HCT116 (cell line): ENCODE measurements at regions not wholly inside any gene's neighbourhood (a gene's known extent, or its start where the extent isn't known, plus 50 kb on each side); places are given as distances from the start of the nearest gene placed in this dataset.

Source experiments
- ATAC-seq: fragments of 200-7000 bp; cut with Tn5 transposase; 2 replicates; pipeline ENCODE4 v1.9.1; 2020; ENCODE audit warnings: mild to moderate bottlenecking, moderate library complexity
- BruUV-seq: library from RNA; stranded (reverse); fragments of 400-500 nt; replicated peaks from 2 replicates; lab custom pipeline; 2021; lab: Mats Ljungman, UMichigan
- CTCF ChIA-PET: fragments of 300-600 bp; sonication (Branson Sonifier 250); formaldehyde crosslinking; loops from one replicate; lab custom pipeline; 2021; ENCODE audit warnings: antibody characterized with exemption; lab: Charles Lee
- POLR2A ChIA-PET: fragments of 300-600, 350-600 bp; sonication (Branson Sonifier 250); formaldehyde crosslinking; loops from one replicate; lab custom pipeline; 2021; ENCODE audit warnings: antibody characterized with exemption; lab: Charles Lee
- RAD21 ChIA-PET, 2 experiments: fragments of 300-600 bp; sonication (Branson Sonifier 250); formaldehyde crosslinking; loops; one replicate each; lab custom pipeline; 2023; ENCODE audit warnings: low total read pairs in 2 of 2; ENCODE audit not compliant: uncharacterized antibody in 2 of 2, unreplicated experiment in 2 of 2, low non-redundant PET in 1 of 2; lab: Charles Lee
- DNase-seq: peaks from one replicate; pipeline ENCODE4 v3.0.0-alpha.2; 2010; ENCODE audit warnings: low read depth, low spot score
- H2AFZ ChIP-seq: fragments of 200-600 bp; shearing (Covaris generic), sonication (generic); 2 replicates; pipeline ENCODE4 v1.6.1; 2017; ENCODE audit warnings: low read depth, mixed run types, mixed read lengths, antibody characterized with exemption, low read length; ENCODE audit not compliant: poor library complexity, severe bottlenecking
- H3K27ac ChIP-seq: 2 replicates; pipeline ENCODE4 v1.5.1; 2012; ENCODE audit warnings: low read depth, low read length
- H3K27me3 ChIP-seq: fragments of 200-600 bp; sonication (generic); 2 replicates; pipeline ENCODE4 v1.6.1; 2016; ENCODE audit warnings: mixed run types, low read length, mixed read lengths; ENCODE audit not compliant: insufficient read depth
- H3K36me3 ChIP-seq, 2 experiments: fragments of 200-500 bp in 1 of 2; fragments of 200-600 bp in 1 of 2; sonication (Bioruptor generic) in 1 of 2; sonication (generic) in 1 of 2; 2 replicates each; pipeline versions ENCODE4 v1.5.1 to v1.6.1; 2014 to 2016; ENCODE audit warnings: low read length in 2 of 2, inconsistent platforms in 1 of 2, mixed read lengths in 1 of 2, mixed run types in 1 of 2; ENCODE audit not compliant: insufficient read depth in 2 of 2, control insufficient read depth in 1 of 2
- H3K4me1 ChIP-seq, 2 experiments: fragments of 200-600 bp in 1 of 2; sonication (generic) in 1 of 2; 2 replicates each; pipeline versions ENCODE4 v1.5.1 to v1.6.1; 2012 to 2017; ENCODE audit warnings: low read length in 2 of 2, inconsistent platforms in 1 of 2, mild to moderate bottlenecking in 1 of 2, mixed read lengths in 1 of 2, mixed run types in 1 of 2, moderate library complexity in 1 of 2; ENCODE audit not compliant: insufficient read depth in 2 of 2, control insufficient read depth in 1 of 2
- H3K4me2 ChIP-seq: fragments of 200-600 bp; sonication (generic); 2 replicates; pipeline ENCODE4 v1.6.1; 2017; ENCODE audit warnings: mixed run types, low read length, mixed read lengths
- H3K4me3 ChIP-seq, 2 experiments: fragments of 200-600 bp in 1 of 2; sonication (generic) in 1 of 2; replicated peaks in 1 of 2; 2 replicates each; pipeline ENCODE4 v1.5.1; 2011 to 2016; ENCODE audit warnings: low read length in 2 of 2, control low read depth in 1 of 2, low read depth in 1 of 2, mild to moderate bottlenecking in 1 of 2, mixed read lengths in 1 of 2, mixed run types in 1 of 2
- H3K79me2 ChIP-seq: fragments of 200-600 bp; sonication (generic); 2 replicates; pipeline ENCODE4 v1.6.1; 2017; ENCODE audit warnings: mild to moderate bottlenecking, mixed run types, low read length, moderate library complexity, mixed read lengths; ENCODE audit not compliant: insufficient read depth
- H3K9ac ChIP-seq: fragments of 200-600 bp; sonication (generic); 2 replicates; pipeline ENCODE4 v1.6.1; 2016; ENCODE audit warnings: low read length, mixed read lengths
- H3K9me2 ChIP-seq: fragments of 200-600 bp; sonication (generic), shearing (Covaris generic); 2 replicates; pipeline ENCODE4 v1.6.1; 2017; ENCODE audit warnings: mixed run types, mild to moderate bottlenecking, moderate library complexity; ENCODE audit not compliant: insufficient read depth
- H3K9me3 ChIP-seq, 2 experiments: fragments of 200-500 bp in 1 of 2; fragments of 200-600 bp in 1 of 2; sonication (Bioruptor generic) in 1 of 2; sonication (generic) in 1 of 2; 2 replicates each; pipeline ENCODE4 v1.6.1; 2014 to 2017; ENCODE audit warnings: low read length in 2 of 2, mixed read lengths in 2 of 2, inconsistent platforms in 1 of 2, low read depth in 1 of 2, mild to moderate bottlenecking in 1 of 2, mixed run types in 1 of 2, moderate library complexity in 1 of 2; ENCODE audit not compliant: control insufficient read depth in 1 of 2, insufficient read depth in 1 of 2
- H4K20me1 ChIP-seq: fragments of 200-600 bp; sonication (generic), shearing (Covaris generic); 2 replicates; pipeline ENCODE4 v1.6.1; 2017; ENCODE audit warnings: mixed run types, mild to moderate bottlenecking, moderate library complexity; ENCODE audit not compliant: insufficient read depth
- CTCF ChIP-seq, 3 experiments: fragments of 200-600 bp in 1 of 3; sonication (generic) in 1 of 3; IDR thresholded peaks in 2 of 3; conservative IDR thresholded peaks in 1 of 3; 2 replicates each; pipeline ENCODE4 v1.5.1; 2012 to 2017; ENCODE audit warnings: low read depth in 2 of 3, low read length in 2 of 3, antibody characterized with exemption in 1 of 3, borderline replicate concordance in 1 of 3, control low read depth in 1 of 3, mild to moderate bottlenecking in 1 of 3, mixed read lengths in 1 of 3, mixed run types in 1 of 3, moderate library complexity in 1 of 3; ENCODE audit not compliant: insufficient read depth in 1 of 3
- ELF1 ChIP-seq: IDR thresholded peaks from 2 replicates; pipeline ENCODE4 v1.6.1; 2012; ENCODE audit warnings: low read depth, borderline replicate concordance
- FOSL1 ChIP-seq: IDR thresholded peaks from 2 replicates; pipeline ENCODE4 v1.6.1; 2012; ENCODE audit warnings: low read depth
- JUND ChIP-seq: IDR thresholded peaks from 2 replicates; pipeline ENCODE4 v1.6.1; 2012
- POLR2A ChIP-seq: IDR thresholded peaks from 2 replicates; pipeline ENCODE4 v1.7.0; 2011; ENCODE audit warnings: borderline replicate concordance; ENCODE audit not compliant: insufficient read depth, insufficient read length; ENCODE audit errors: extremely low read depth
- RAD21 ChIP-seq: IDR thresholded peaks from 2 replicates; pipeline ENCODE4 v1.6.1; 2012; ENCODE audit warnings: low read depth, mild to moderate bottlenecking
- REST ChIP-seq: IDR thresholded peaks from 2 replicates; pipeline ENCODE4 v1.6.1; 2012; ENCODE audit warnings: low read depth
- SIN3A ChIP-seq: IDR thresholded peaks from 2 replicates; pipeline ENCODE4 v1.6.1; 2012; ENCODE audit warnings: low read depth
- SRF ChIP-seq: IDR thresholded peaks from 2 replicates; pipeline ENCODE4 v1.6.1; 2012; ENCODE audit warnings: low read depth
- TCF7L2 ChIP-seq: IDR thresholded peaks from 2 replicates; pipeline ENCODE4 v1.7.0; 2011; ENCODE audit warnings: borderline replicate concordance, inconsistent platforms; ENCODE audit not compliant: insufficient read depth, insufficient read length; ENCODE audit errors: extremely low read depth
- ZNF274 ChIP-seq: fragments of 200-500 bp; sonication (Bioruptor generic); IDR thresholded peaks from 2 replicates; pipeline ENCODE4 v1.6.1; 2014; ENCODE audit warnings: mild to moderate bottlenecking, low read depth, low read length, inconsistent platforms
- intact Hi-C: fragments of 100-400 bp; cut with micrococcal nuclease; formaldehyde crosslinking; loops from 2 replicates; pipeline ENCODE4 v1.10.0; 2022

- intact Hi-C loops = no loop called here
- H2AFZ ChIP-seq = no peak overlapping the region
- ChIA-PET CTCF (no interaction called here), RAD21 (no interaction called here), POLR2A (no interaction called here)
- ATAC-seq (no peak), DNase-seq (no peak)
- H3K36me3 ChIP-seq = no peaks in the 10 kb centered on the region
- TF ChIP-seq CTCF (IDR thresholded peaks at IDR 0.05 in 2 of 3, conservative IDR thresholded peaks at IDR 0.05 in 1 of 3; ENCODE audit: borderline replicate concordance in 1 of 3, insufficient read depth in 1 of 3, low read depth in 2 of 3, low read length in 2 of 3) (no peak), POLR2A (no peak), JUND (no peak), ELF1 (no peak), SIN3A (no peak), REST (no peak), RAD21 (no peak), FOSL1 (no peak), SRF (no peak), TCF7L2 (no peak), ZNF274 (no peak)
- BruUV-seq = no TSS peak
- no peaks in the 10 kb centered on the region for H3K79me2 ChIP-seq
- H3K9me2 ChIP-seq = no peaks in the 10 kb centered on the region
- H3K9ac ChIP-seq = no peak overlapping the region
- H3K4me2 ChIP-seq = no peak overlapping the region
- no peak overlapping the region for H3K27ac ChIP-seq
- H3K9me3 ChIP-seq = no peaks in the 10 kb centered on the region
- no peak overlapping the region for H3K4me3 ChIP-seq
- no peaks in the 10 kb centered on the region for H3K4me1 ChIP-seq
- H3K27me3 ChIP-seq = no peaks in the 10 kb centered on the region
- no peaks in the 10 kb centered on the region for H4K20me1 ChIP-seq
These were observed 372.2 kb downstream of the NFIB start for GRCh38 chr9:13941714-13942113.
